GM21786 (cell line): ENCODE measurements at regions not wholly inside any gene's neighbourhood (a gene's known extent, or its start where the extent isn't known, plus 50 kb on each side); places are given as distances from the start of the nearest gene placed in this dataset.

Experiments
- ATAC-seq: cut with Tn5 transposase; IDR thresholded peaks from one replicate; pipeline ENCODE4 v1.9.1; 2021; ENCODE audit not compliant: unreplicated experiment

DNA sequence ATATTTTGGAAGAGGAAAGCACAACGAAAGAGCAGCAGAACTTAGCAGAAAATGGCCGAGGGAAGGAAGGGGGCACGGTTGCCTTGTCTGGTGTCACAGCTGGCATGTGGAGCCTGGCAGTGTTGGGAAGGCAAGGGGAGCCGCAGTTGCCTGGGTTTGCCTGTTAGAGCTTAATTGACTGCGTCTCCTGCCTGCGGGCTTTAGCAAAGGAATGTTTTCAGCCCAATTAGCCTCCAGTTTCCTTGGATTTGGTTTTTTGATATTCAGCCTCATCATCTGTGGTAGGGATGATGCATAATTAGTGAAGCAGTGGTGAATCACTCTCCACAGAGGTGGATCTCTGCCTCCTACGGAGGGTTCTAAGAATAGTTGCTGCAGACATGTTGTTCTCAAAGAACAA lies 832.6 kb downstream of the QKI start:
- no peak for ATAC-seq

DNA sequence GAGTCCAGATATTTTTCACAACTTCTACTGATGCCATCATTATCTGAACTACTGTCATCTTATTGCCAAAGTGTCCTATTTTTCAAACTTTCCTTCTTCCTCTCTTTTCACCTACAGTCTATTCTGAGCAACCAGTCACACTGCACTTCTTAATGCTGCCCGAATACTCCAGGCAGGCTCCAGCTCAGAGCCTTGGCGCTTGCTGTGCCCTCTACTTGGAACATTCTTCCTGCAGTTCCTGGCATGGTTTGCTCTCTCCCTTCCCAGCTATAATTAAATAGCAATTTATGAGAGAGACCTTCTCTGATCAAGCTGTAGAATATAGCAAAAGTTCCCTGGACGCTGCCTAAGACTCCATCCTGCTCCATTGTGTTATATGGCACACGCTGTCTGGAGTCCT lies 831.6 kb downstream of the QKI start:
- no peak for ATAC-seq

DNA sequence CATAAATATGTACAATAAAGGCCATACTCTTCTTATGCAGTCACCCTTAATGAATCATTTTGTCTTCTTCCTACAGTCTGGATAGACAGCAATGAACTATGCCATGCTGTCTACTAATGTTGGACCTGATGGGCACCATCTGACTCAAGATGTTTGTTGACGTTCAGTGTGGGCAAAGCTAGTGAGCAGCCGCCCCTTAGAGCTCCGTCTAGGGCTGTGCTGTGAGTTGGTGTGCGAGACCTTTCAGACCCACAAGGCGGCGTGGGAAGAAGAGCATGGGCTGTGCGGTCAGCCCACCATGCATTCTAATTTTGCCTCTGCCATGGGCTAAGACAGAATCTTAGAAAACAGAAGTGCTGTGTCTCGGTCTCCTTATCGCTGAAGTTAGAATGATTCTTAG lies 829.4 kb downstream of the QKI start:
- no peak for ATAC-seq

- ATAC-seq: no peak
Observed at GRCh38 chr6:164243012-164243610, 828.6 kb downstream of the QKI start.

DNA sequence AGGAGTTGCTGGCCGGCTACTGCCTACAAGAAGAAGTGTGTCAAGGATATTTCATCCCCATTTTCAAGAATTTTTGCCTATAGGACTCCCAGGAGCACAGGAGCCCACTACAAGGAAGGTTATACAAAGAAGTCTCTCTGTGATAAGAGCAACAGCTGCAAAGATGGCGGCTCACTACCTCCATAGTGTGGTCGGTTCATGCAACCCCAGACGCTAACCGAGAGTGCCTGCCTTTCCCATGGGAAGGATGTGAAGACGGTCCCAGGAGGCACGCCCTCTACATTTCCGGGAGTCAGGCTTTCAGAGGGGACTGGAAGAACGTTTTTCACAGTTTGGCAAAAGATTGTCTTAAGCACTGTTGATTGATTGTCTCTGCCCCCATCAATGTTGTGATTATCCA lies 816.3 kb downstream of the QKI start:
- no peak for ATAC-seq

DNA sequence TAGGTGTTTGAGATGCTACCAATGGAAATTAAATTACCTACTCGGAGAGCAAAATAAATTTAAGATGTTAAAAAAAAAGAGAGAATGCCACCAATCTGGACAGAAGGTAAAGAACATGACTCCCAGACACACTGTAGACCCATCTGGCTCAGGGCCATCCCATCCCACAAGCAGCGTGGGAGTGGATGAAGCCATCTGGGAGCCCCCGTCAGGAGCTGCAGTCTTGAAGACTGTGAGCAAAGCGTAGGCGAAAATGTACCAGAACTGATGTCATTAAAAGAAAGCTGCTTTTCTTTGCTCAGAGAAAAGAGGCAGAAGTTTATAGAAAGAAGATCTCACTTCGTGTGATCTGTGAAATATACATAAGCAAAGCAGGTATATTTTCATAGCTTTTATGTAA lies 815.7 kb downstream of the QKI start:
- no peak for ATAC-seq

DNA sequence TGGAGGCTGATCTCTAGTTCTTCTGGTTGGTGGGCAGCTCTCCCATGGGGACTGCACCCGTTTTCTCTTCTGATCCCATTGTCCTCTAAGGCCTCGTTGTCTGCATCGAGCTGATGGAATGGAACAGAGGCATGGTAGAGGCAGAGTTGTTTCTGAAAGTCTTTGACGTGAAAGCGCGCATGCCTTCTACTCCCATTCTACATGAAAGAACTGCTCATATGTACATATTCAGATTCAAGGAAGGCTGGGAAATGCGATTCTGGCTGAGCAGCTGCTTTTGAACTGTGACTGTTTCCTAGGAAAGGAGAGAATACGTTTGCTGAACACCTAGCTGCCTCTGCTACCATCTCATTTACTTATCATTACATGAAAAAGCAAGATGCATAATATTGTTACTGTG lies 815.2 kb downstream of the QKI start:
- no peak for ATAC-seq

DNA sequence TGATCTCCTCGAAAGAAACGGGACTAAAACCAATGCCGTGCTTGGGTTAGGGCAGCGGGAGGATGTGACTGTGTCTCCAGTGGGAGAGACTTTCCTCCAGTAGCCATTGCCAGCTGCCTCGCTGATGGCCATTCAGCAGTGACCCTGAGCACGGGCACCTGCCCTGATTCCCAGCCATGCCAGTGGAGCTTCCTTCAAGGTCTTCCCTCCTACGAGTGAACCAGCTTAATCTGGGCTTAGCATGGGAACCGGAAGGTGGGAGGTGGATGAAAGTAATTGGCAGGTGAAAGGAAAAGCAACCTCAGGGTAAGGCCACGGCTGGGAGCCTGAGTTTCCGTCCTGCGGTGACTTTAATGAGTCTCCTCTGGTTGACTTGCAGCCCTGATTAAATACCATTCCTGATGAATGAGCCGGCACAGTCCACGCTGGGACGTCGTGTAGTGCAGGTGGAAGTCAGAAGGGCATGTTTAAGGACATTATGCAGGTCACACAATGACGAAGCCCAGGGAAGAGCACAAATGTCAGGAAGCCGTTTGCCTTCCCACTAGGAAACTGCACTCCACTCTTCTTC lies 813.5 kb downstream of the QKI start:
- no peak for ATAC-seq

- ATAC-seq: no peak
Observed at GRCh38 chr6:164216839-164217238, 802.3 kb downstream of the QKI start.

DNA sequence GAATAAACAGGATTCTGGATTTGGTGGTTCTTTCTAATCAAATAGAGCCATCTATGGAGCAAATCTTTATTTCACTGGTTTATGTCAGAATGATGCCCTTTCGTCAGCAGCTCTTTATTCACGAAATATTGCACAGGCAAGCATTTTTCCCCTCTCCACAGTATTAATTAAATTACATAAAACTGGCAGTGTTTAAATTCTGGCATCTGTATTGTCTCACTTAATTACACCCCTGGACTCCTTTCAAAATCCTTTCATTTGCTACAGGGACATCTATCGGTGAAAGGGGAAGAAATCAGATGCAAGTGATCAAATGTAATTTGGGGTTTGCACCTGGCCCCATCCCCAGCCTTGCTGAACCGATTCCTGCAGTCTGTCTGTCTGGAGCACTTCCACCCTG lies 801.9 kb downstream of the QKI start:
- no peak for ATAC-seq

GRCh38 chr6:164214066-164214465 lies 799.5 kb downstream of the QKI start:
- ATAC-seq: no peak

DNA sequence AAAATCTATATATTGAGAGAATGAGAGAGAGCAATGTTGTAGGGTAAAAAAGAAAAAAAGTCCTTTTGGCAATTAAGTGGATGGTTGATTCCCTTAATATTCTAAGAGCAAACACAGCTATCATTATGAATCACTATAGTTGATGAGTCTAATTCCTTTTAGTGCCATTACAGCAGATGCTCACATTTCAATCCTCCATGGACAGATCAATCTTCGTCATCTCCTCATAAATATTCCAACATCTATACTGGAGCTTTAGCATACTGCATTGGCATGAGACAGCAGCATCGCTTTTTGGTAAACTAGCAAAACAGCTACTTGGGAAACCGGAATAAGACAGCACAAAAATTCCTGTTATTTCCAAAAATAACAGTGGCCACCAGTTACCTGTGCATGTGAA lies 796.7 kb downstream of the QKI start:
- ATAC-seq: no peak

DNA sequence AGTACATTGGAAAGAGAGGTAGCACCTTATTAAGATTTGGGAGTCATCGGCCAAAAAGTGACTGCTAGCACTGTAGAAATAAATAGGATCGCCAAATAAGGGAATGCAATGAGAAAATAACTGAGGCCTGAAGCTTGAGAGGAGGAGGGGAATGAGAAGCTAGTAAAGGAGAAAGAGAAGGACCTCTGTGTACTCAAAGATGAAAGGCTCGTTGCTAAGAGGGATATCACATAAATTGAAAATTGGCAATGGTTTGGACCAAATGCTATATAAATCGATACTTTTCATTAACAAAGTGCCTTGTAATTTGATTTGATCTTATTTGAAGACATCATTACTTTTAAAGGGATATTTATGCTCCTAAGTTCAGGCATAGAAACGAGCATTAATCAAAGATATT lies 796.3 kb downstream of the QKI start:
- ATAC-seq: no peak

GRCh38 chr6:164210323-164210722 lies 795.8 kb downstream of the QKI start:
- ATAC-seq: no peak

- ATAC-seq: no peak
Observed at GRCh38 chr6:164208371-164208770, 793.9 kb downstream of the QKI start.

GRCh38 chr6:164206807-164207423 lies 792.4 kb downstream of the QKI start:
- ATAC-seq: no peak

DNA sequence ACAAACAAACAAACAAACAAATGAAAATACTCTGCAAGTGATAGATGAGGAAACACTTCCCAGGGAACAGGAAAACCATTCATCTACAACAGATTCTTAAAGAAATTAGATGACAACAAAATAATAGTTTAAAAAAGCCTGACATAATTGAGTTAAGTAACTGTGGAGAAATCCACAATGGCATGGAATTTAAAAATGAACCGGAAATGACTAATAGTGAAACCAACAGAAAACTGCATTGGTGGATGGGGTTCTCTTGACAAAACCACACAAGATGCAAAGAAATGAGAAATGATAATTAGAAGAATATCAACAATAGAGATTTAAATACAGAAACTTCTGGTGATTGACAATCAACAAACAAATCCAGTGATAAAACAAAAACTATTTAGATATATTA lies 785.6 kb downstream of the QKI start:
- no peak for ATAC-seq

GRCh38 chr6:164195942-164196281 lies 781.4 kb downstream of the QKI start:
- ATAC-seq: no peak

- ATAC-seq: no peak
Observed at GRCh38 chr6:164195278-164195941, 780.9 kb downstream of the QKI start.

GRCh38 chr6:164188861-164189260 lies 774.3 kb downstream of the QKI start:
- ATAC-seq: no peak

GRCh38 chr6:164185471-164185871 lies 771.0 kb downstream of the QKI start:
- ATAC-seq: no peak

- no peak for ATAC-seq
Observed at GRCh38 chr6:164184410-164184809, 769.9 kb downstream of the QKI start.
